Erythroblast (primary cell): ENCODE measurements at regions not wholly inside any gene's neighbourhood (a gene's known extent, or its start where the extent isn't known, plus 50 kb on each side); places are given as distances from the start of the nearest gene placed in this dataset.

Experiments used
- GATA1 ChIP-seq: IDR thresholded peaks from 2 replicates; pipeline ENCODE4 v1.6.1; 2011; ENCODE audit warnings: low read depth, mild to moderate bottlenecking, control low read depth, low read length, moderate library complexity
- POLR2A ChIP-seq: IDR thresholded peaks from 2 replicates; pipeline ENCODE4 v1.6.1; 2011; ENCODE audit warnings: mild to moderate bottlenecking, low read length

DNA sequence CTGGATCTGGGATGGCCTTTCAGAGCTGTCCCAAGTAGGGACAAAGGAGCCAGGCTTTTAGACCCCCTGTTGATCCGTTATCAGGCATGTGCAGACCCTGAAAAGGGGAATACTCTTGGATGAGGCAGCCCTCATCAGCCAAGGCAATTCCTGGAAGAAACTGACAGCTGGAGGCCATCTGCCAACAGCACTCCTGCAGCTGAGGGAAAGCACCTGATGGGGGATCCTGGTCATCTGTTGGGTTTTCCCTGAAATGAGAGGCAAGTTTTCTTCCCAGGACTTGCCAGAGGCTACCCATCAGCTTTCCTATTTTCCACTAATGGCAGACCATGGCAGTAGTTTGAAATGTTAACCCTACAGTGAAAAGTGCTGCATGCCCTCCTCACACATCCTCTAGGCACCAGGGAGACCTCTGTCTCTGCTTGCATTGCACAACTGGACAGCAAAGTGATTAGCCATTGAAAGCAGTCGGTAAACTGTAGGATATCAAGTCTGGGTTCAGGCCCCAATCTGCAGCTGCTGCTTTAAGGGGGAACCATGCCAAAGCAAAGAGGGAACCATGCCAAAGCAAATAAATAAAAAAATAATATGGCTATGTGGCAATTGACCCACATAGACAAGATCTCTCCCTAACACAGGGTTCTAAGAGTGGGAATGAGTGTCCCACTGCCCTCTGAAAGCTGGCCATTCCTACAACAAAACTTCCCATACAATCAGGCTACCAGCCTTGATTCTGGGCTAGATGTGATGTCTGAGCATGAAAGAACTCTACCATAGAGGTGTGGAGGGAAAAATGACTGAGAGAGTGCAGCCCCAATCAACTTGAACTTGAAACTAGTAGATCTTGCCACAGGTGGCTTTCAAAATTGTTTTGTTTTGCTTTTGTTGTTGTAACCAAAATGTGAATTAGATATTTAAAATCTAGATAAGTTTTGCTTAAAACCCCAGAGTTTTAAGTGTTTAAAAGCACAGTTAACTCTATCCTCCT is 232.0 kb upstream of the STT3B start:
- no peak for TF ChIP-seq POLR2A
- no peak for TF ChIP-seq GATA1
